Ovary (tissue), 7 donors: ENCODE measurements at regions not wholly inside any gene's neighbourhood (a gene's known extent, or its start where the extent isn't known, plus 50 kb on each side); places are given as distances from the start of the nearest gene placed in this dataset.

ENCODE experiments used
- DNase-seq, 5 donors: peaks; one replicate each; pipeline ENCODE4 v3.0.0-alpha.2; 2019 to 2020
- H3K27ac ChIP-seq, 2 donors: fragments of 200-600 bp; one replicate each; pipeline versions ENCODE4 v1.5.1 to v1.8.0; 2019 to 2022
- H3K27me3 ChIP-seq: fragments of 200-600 bp; one replicate; pipeline ENCODE4 v1.8.0; 2022
- H3K36me3 ChIP-seq: fragments of 200-600 bp; sonication (generic); one replicate; pipeline ENCODE4 v1.5.1; 2019
- H3K4me1 ChIP-seq: one replicate; pipeline ENCODE4 v1.8.1; 2013; ENCODE audit warnings: mild to moderate bottlenecking, moderate library complexity; ENCODE audit not compliant: insufficient read depth
- H3K4me3 ChIP-seq: fragments of 200-600 bp; sonication (generic); one replicate; pipeline ENCODE4 v1.5.1; 2017
- H3K9me3 ChIP-seq, 2 donors: fragments of 200-600 bp in 1 of 2; sonication (generic) in 1 of 2; one replicate each; pipeline versions ENCODE4 v1.5.1 to v1.8.1; 2013 to 2019; ENCODE audit warnings: mild to moderate bottlenecking in 1 of 2, moderate library complexity in 1 of 2
- CTCF ChIP-seq, 3 donors: fragments of 450-650 bp in 2 of 3; fragments of 200-600 bp in 1 of 3; IDR thresholded peaks; one replicate each; pipeline versions ENCODE4 v1.5.1 to v1.8.0; 2016 to 2022; ENCODE audit warnings: antibody characterized with exemption in 3 of 3, mild to moderate bottlenecking in 1 of 3
- EP300 ChIP-seq: sonication (generic); formaldehyde crosslinking; IDR thresholded peaks from one replicate; pipeline ENCODE4 v1.6.1; 2017; ENCODE audit warnings: antibody characterized with exemption
- POLR2A ChIP-seq: fragments of 450-650 bp; IDR thresholded peaks from one replicate; pipeline ENCODE4 v1.6.1; 2017; ENCODE audit warnings: antibody characterized with exemption, mild to moderate bottlenecking, moderate library complexity
- WGBS, 3 donors: extraction: QIAGEN DNeasy Blood & Tissue Kit in 1 of 3; methylation state at CpG; one replicate each; pipeline versions ENCODE4 v1.1.5 to v1.1.7; 2013 to 2017; 5-methylcytosine and 5-hydroxymethylcytosine counted together
- intact Hi-C, 4 donors: fragments of 100-400 bp; cut with DNase I; formaldehyde crosslinking; loops; one replicate each; pipeline versions ENCODE4 v1.11.0 to v1.15.1; 2022 to 2023
- donor health status: DM: no; HTN: no; CAD: no; lungs with moderate emphysema.
- donor health status: DM: no; HTN: no; CAD: no.
- donor health status: Bipolar disorder and iron deficiency.
- donor health status: DM: no; HTN: no; CAD: no.
- donor health status: DM: yes; HTN: yes; CAD: no.

GRCh38 chr3:87873136-87873535 is 185.7 kb downstream of the CGGBP1 start:
- intact Hi-C loops, result no loop called here
- Histone ChIP-seq H3K9me3 (no peaks in the 10 kb centered on the region), H3K4me3 (no peak overlapping the region), H3K27me3 (no peaks in the 10 kb centered on the region), H3K36me3 (no peaks in the 10 kb centered on the region), H3K27ac (no peak overlapping the region), H3K4me1 (no peaks in the 10 kb centered on the region)
- 80 to 90% (median 85%) methylated on average over 1 of the region's 1 CpG for WGBS, 3 donors
- TF ChIP-seq EP300, result no peak
- no peak for TF ChIP-seq CTCF (IDR thresholded peaks at IDR 0.05)
- TF ChIP-seq POLR2A, result no peak
- DNase-seq, result no peak

- no peaks in the 10 kb centered on the region for H3K4me1 ChIP-seq
- no peaks in the 10 kb centered on the region for H3K9me3 ChIP-seq
- 45 to 47% (median 46%) methylated on average over 2 of the region's 2 CpGs for WGBS, 3 donors
- DNase-seq, result no peak
- intact Hi-C loops, result no loop called here
- H3K4me3 ChIP-seq, result no peak overlapping the region
- no peaks in the 10 kb centered on the region for H3K36me3 ChIP-seq
- no peaks in the 10 kb centered on the region for H3K27me3 ChIP-seq
- H3K27ac ChIP-seq, result no peak overlapping the region
- TF ChIP-seq EP300, result no peak
- no peak for TF ChIP-seq POLR2A
- no peak for TF ChIP-seq CTCF (IDR thresholded peaks at IDR 0.05)
These were observed 191.8 kb downstream of the CGGBP1 start for GRCh38 chr3:87867001-87867400.

DNA sequence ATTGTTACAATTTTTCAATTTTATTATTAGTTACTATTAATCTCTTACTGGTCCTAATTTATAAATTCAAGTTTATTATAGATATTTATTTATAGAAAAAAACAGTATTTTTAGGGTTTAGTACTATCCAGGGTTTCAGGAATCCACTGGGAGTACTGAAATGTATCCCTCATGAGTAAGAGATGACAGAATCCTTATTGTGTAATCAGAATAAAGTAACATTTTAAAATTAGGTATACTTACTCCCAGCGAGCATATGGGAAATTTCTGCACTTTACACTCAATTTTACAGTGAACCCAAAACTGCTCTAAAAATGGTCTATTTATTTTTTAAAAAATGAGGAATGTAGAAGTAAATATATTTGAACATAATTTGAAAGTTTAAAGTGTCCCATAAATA is 202.7 kb downstream of the CGGBP1 start:
- Histone ChIP-seq H3K27me3 (no peaks in the 10 kb centered on the region), H3K36me3 (no peaks in the 10 kb centered on the region), H3K27ac (no peak overlapping the region), H3K9me3 (no peaks in the 10 kb centered on the region), H3K4me1 (no peaks in the 10 kb centered on the region), H3K4me3 (no peak overlapping the region)
- WGBS, 3 donors, result 56 to 63% (median 57%) methylated on average over 1 of the region's 1 CpG
- no peak for TF ChIP-seq POLR2A
- no peak for TF ChIP-seq CTCF (IDR thresholded peaks at IDR 0.05)
- TF ChIP-seq EP300, result no peak
- no peak for DNase-seq
- intact Hi-C loops, result no loop called here

- no peaks in the 10 kb centered on the region for H3K9me3 ChIP-seq
- no peak overlapping the region for H3K4me3 ChIP-seq
- no peaks in the 10 kb centered on the region for H3K4me1 ChIP-seq
- no peak overlapping the region for H3K27ac ChIP-seq
- 37 to 46% (median 39%) methylated on average over 3 of the region's 3 CpGs for WGBS, 3 donors
- DNase-seq, result no peak
- intact Hi-C loops, result no loop called here
- no peaks in the 10 kb centered on the region for H3K36me3 ChIP-seq
- no peaks in the 10 kb centered on the region for H3K27me3 ChIP-seq
- no peak for TF ChIP-seq POLR2A
- no peak for TF ChIP-seq EP300
- no peak for TF ChIP-seq CTCF (IDR thresholded peaks at IDR 0.05)
These were observed 203.2 kb downstream of the CGGBP1 start for GRCh38 chr3:87855616-87856015.

GRCh38 chr3:87855211-87855610 is 203.6 kb downstream of the CGGBP1 start:
- no peaks in the 10 kb centered on the region for H3K36me3 ChIP-seq
- H3K27me3 ChIP-seq, result no peaks in the 10 kb centered on the region
- H3K4me1 ChIP-seq, result no peaks in the 10 kb centered on the region
- no peak for TF ChIP-seq POLR2A
- no peak for TF ChIP-seq CTCF (IDR thresholded peaks at IDR 0.05)
- TF ChIP-seq EP300, result no peak
- no peak overlapping the region for H3K27ac ChIP-seq
- H3K4me3 ChIP-seq, result no peak overlapping the region
- WGBS, 3 donors, result 61 to 71% (median 64%) methylated on average over 1 of the region's 1 CpG
- DNase-seq, result no peak
- no peaks in the 10 kb centered on the region for H3K9me3 ChIP-seq
- intact Hi-C loops, result no loop called here
